PC-3 (cell line): ENCODE measurements at regions not wholly inside any gene's neighbourhood (a gene's known extent, or its start where the extent isn't known, plus 50 kb on each side); places are given as distances from the start of the nearest gene placed in this dataset.

Experiments
- ATAC-seq: fragments of 200-7000 bp; cut with Tn5 transposase; 2 replicates; pipeline ENCODE4 v1.9.1; 2020; ENCODE audit warnings: mild to moderate bottlenecking, moderate library complexity
- BruUV-seq: library from RNA; stranded (reverse); fragments of 400-500 nt; replicated peaks from 2 replicates; lab custom pipeline; 2021; lab: Mats Ljungman, UMichigan
- CTCF ChIA-PET: fragments of 300-600 bp; sonication (Branson Sonifier 250); formaldehyde crosslinking; loops from one replicate; lab custom pipeline; 2022; ENCODE audit warnings: antibody characterized with exemption; lab: Charles Lee
- POLR2A ChIA-PET: fragments of 300-600 bp; sonication (Branson Sonifier 250); formaldehyde crosslinking; loops from one replicate; lab custom pipeline; 2022; ENCODE audit warnings: antibody characterized with exemption; ENCODE audit not compliant: unreplicated experiment; lab: Charles Lee
- DNase-seq: peaks from one replicate; pipeline ENCODE4 v3.0.0-alpha.2; 2015
- H2AFZ ChIP-seq: fragments of 300-600 bp; sonication (generic); 2 replicates; pipeline ENCODE4 v1.6.0; 2016; ENCODE audit warnings: antibody characterized with exemption, low read length
- H3F3A ChIP-seq: fragments of 300-600 bp; sonication (generic); one replicate; pipeline ENCODE4 v1.6.0; 2017; ENCODE audit warnings: antibody characterized with exemption, low read length, control low read depth, mild to moderate bottlenecking; ENCODE audit not compliant: unreplicated experiment
- H3K27ac ChIP-seq: fragments of 300-600 bp; sonication (generic); 2 replicates; pipeline ENCODE4 v1.5.1; 2016; ENCODE audit warnings: mild to moderate bottlenecking, low read length
- H3K27me3 ChIP-seq: fragments of 300-600 bp; sonication (generic); 2 replicates; pipeline ENCODE4 v1.6.1; 2016; ENCODE audit warnings: low read length, mixed read lengths
- H3K36me3 ChIP-seq: fragments of 300-600 bp; sonication (generic); 2 replicates; pipeline ENCODE4 v1.6.1; 2016; ENCODE audit warnings: low read depth, mixed run types, low read length, mixed read lengths
- H3K4me1 ChIP-seq: fragments of 300-600 bp; sonication (generic); 2 replicates; pipeline ENCODE4 v1.5.1; 2016; ENCODE audit warnings: low read length; ENCODE audit not compliant: insufficient read depth
- H3K4me2 ChIP-seq: fragments of 300-600 bp; sonication (generic); 2 replicates; pipeline ENCODE4 v1.6.0; 2016; ENCODE audit warnings: low read length
- H3K4me3 ChIP-seq: fragments of 300-600 bp; sonication (generic); 2 replicates; pipeline ENCODE4 v1.5.1; 2016; ENCODE audit warnings: mild to moderate bottlenecking, low read length, mixed read lengths
- H3K79me2 ChIP-seq: fragments of 300-600 bp; sonication (generic); 2 replicates; pipeline ENCODE4 v1.6.1; 2017; ENCODE audit warnings: low read length, mixed read lengths
- H3K9ac ChIP-seq: fragments of 300-600 bp; sonication (generic); 2 replicates; pipeline ENCODE4 v1.6.0; 2016; ENCODE audit warnings: mild to moderate bottlenecking, low read length
- H3K9me2 ChIP-seq: fragments of 300-600 bp; sonication (generic); replicated peaks from 2 replicates; pipeline ENCODE4 v1.6.1; 2016; ENCODE audit warnings: mixed run types, low read length, mixed read lengths
- H3K9me3 ChIP-seq: fragments of 300-600 bp; sonication (generic); 2 replicates; pipeline ENCODE4 v1.6.1; 2016; ENCODE audit warnings: low read length, mixed read lengths
- H4K20me1 ChIP-seq: fragments of 300-600 bp; sonication (generic); 2 replicates; pipeline ENCODE4 v1.6.1; 2016; ENCODE audit warnings: low read length, mixed read lengths
- CTCF ChIP-seq: fragments of 300-600 bp; sonication (generic); conservative IDR thresholded peaks from 2 replicates; pipeline ENCODE4 v1.5.1; 2017; ENCODE audit warnings: antibody characterized with exemption, low read depth, mild to moderate bottlenecking, low read length
- EZH2 ChIP-seq: fragments of 300-600 bp; sonication (generic); IDR thresholded peaks from one replicate; pipeline ENCODE4 v1.6.1; 2017; ENCODE audit warnings: antibody characterized with exemption, mild to moderate bottlenecking, low read length; ENCODE audit not compliant: unreplicated experiment
- EZH2phosphoT487 ChIP-seq: fragments of 300-600 bp; sonication (generic); IDR thresholded peaks from 2 replicates; pipeline ENCODE4 v1.6.1; 2018; ENCODE audit warnings: mild to moderate bottlenecking, antibody characterized with exemption, low read length, borderline replicate concordance
- intact Hi-C: fragments of 100-400 bp; cut with micrococcal nuclease; formaldehyde crosslinking; loops from 2 replicates; pipeline ENCODE4 v1.9.0; 2023

DNA sequence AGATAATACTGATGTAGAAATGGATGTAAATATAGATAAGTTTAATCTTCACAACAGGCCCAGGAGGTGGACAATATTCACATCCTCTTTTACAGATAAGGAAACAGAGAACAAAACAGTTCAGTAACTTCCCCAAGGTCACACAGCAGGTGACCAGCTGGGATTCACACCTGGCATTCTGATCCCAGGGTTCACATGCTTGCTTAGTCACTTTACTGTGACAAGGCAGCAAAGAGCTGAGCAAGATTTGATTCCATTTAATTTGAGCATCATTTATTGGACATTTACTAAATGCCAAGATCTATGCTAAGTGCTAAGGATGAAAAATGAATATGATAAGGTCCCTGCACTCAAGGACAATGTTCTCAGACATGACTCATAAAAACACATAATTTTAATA lies 94.1 kb upstream of the STARD13 start:
- ChIA-PET POLR2A (no interaction called here), CTCF (no interaction called here)
- H3K27me3 ChIP-seq = no peaks in the 10 kb centered on the region
- no peak overlapping the region for H3K27ac ChIP-seq
- H3K9ac ChIP-seq = no peak overlapping the region
- intact Hi-C loops = no loop called here
- no peaks in the 10 kb centered on the region for H3K9me3 ChIP-seq
- H3K4me2 ChIP-seq = no peak overlapping the region
- BruUV-seq = no TSS peak
- no peak overlapping the region for H3K4me3 ChIP-seq
- H2AFZ ChIP-seq = no peak overlapping the region
- H3K36me3 ChIP-seq = no peaks in the 10 kb centered on the region
- no peaks in the 10 kb centered on the region for H3K79me2 ChIP-seq
- H3K4me1 ChIP-seq = no peaks in the 10 kb centered on the region
- no peaks in the 10 kb centered on the region for H3F3A ChIP-seq
- TF ChIP-seq CTCF = no peak
- TF ChIP-seq EZH2 = no peak
- no peak for TF ChIP-seq EZH2phosphoT487
- no peak for ATAC-seq
- H3K9me2 ChIP-seq = no peaks in the 10 kb centered on the region
- no peaks in the 10 kb centered on the region for H4K20me1 ChIP-seq
- no peak for DNase-seq

DNA sequence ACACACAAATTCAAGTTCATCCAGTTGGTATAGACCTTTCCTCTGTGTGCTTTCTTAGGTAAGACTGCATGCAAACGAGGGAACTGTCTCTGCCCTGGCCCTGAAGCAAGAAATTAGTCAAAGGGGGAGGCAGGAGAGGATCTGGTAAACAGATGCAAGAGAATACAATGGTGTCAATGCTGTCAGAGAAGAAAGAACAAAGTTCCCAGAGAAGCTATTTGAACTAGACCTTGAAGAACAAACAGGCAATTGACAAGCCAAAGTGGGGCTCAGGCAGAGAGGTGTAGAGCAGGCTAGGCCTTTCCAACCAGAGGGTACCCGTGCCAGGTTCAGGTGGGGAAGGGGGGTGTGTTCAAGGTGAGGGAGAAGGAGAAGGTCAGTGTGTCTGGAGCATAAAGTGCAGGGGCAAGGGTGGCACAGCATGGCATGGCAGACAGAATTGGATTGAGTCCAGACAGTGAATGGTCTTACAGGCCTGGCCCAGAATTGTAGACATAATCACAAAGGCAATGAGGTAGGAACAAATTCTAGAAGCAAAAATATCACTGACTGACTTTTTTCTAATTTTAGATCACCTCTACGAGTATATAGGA lies 95.0 kb upstream of the STARD13 start:
- Histone ChIP-seq H3K79me2 (no peaks in the 10 kb centered on the region), H3K36me3 (no peaks in the 10 kb centered on the region), H3K4me1 (no peaks in the 10 kb centered on the region), H3K27me3 (no peaks in the 10 kb centered on the region), H3K9me2 (no peaks in the 10 kb centered on the region), H3K4me2 (no peak overlapping the region), H3F3A (no peaks in the 10 kb centered on the region), H2AFZ (no peak overlapping the region), H3K9me3 (no peaks in the 10 kb centered on the region), H4K20me1 (no peaks in the 10 kb centered on the region), H3K9ac (no peak overlapping the region), H3K27ac (no peak overlapping the region), H3K4me3 (no peak overlapping the region)
- CTCF ChIA-PET = no interaction called here
- no peak for DNase-seq
- no TSS peak for BruUV-seq
- TF ChIP-seq EZH2phosphoT487 = no peak
- TF ChIP-seq CTCF = no peak
- no peak for TF ChIP-seq EZH2
- intact Hi-C loops = no loop called here
- POLR2A ChIA-PET = no interaction called here
- no peak for ATAC-seq

DNA sequence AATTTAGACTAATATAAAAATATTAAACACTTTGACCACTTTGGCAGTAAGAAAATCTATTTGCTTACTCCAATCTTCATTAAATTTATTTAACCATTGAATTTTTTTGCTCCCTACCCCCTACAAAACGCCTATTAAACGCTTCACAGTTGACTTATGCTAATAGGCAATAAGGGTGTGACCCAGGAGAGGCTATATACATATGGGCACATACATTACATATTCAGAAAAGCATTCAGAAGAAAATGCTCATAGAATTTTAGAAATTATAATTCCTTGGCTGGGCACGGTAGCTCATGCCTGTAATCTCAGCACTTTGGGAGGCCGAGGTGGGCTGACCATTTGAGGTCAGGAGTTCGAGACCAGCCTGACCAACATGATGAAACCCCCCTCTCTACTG lies 95.6 kb upstream of the STARD13 start:
- ChIA-PET POLR2A (no interaction called here), CTCF (no interaction called here)
- no peaks in the 10 kb centered on the region for H3K9me2 ChIP-seq
- H3K4me1 ChIP-seq = no peaks in the 10 kb centered on the region
- H3K79me2 ChIP-seq = no peaks in the 10 kb centered on the region
- DNase-seq = no peak
- ATAC-seq = no peak
- no peak overlapping the region for H3K9ac ChIP-seq
- H3K4me3 ChIP-seq = no peak overlapping the region
- BruUV-seq = no TSS peak
- no peaks in the 10 kb centered on the region for H3F3A ChIP-seq
- H2AFZ ChIP-seq = no peak overlapping the region
- no peak for TF ChIP-seq EZH2phosphoT487
- no peak for TF ChIP-seq EZH2
- no peak for TF ChIP-seq CTCF
- H3K9me3 ChIP-seq = no peaks in the 10 kb centered on the region
- H3K4me2 ChIP-seq = no peak overlapping the region
- H3K27me3 ChIP-seq = no peaks in the 10 kb centered on the region
- H3K36me3 ChIP-seq = no peaks in the 10 kb centered on the region
- intact Hi-C loops = no loop called here
- no peaks in the 10 kb centered on the region for H4K20me1 ChIP-seq
- H3K27ac ChIP-seq = no peak overlapping the region
